ENCODE measurements at regions not wholly inside any gene's neighbourhood (a gene's known extent, or its start where the extent isn't known, plus 50 kb on each side); places are given as distances from the start of the nearest gene placed in this dataset.
"Not testable (repeated sequence)": the region's sequence is repeated elsewhere in the genome, so short reads cannot be mapped to it uniquely, and the experiment has no call there.

DNA sequence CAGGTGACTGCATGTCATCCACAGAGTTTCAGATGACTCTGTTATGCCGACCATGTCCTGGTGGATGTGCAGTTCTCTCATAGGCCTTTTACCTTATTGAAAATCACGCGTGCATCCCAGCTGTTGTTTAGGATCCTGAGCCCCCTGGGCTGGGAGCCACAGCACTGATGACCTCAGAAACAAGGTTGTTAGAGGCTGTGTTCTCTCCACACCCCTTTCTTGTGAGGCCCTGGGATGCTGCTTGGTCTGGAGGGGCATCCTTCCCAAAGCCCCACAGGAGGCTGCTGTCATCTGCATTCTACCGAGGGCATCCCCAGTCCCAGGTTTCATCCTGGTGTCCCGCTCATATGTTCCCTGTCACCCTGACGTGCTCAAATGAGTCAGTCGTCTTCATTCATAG lies 76.5 kb upstream of the IRX4 start:
- TF ChIP-seq, protein P1, sequence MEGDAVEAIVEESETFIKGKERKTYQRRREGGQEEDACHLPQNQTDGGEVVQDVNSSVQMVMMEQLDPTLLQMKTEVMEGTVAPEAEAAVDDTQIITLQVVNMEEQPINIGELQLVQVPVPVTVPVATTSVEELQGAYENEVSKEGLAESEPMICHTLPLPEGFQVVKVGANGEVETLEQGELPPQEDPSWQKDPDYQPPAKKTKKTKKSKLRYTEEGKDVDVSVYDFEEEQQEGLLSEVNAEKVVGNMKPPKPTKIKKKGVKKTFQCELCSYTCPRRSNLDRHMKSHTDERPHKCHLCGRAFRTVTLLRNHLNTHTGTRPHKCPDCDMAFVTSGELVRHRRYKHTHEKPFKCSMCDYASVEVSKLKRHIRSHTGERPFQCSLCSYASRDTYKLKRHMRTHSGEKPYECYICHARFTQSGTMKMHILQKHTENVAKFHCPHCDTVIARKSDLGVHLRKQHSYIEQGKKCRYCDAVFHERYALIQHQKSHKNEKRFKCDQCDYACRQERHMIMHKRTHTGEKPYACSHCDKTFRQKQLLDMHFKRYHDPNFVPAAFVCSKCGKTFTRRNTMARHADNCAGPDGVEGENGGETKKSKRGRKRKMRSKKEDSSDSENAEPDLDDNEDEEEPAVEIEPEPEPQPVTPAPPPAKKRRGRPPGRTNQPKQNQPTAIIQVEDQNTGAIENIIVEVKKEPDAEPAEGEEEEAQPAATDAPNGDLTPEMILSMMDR (IDR thresholded peaks at IDR 0.05; ENCODE audit: unreplicated experiment) = no peak
- Mint-ChIP-seq H3K36me3 (no peaks in the 10 kb centered on the region), H3K27ac (no peak overlapping the region), H3K4me1 (no peaks in the 10 kb centered on the region), H3K27me3 (ENCODE audit: low read depth) (peaks cover 39% of the 10 kb centered on the region), H3K9me3 (peaks cover 5% of the 10 kb centered on the region), H3K4me3 (no peak overlapping the region)
- DNase-seq (ENCODE audit: low spot score in 2 of 2, unreplicated experiment in 2 of 2) = no peak

DNA sequence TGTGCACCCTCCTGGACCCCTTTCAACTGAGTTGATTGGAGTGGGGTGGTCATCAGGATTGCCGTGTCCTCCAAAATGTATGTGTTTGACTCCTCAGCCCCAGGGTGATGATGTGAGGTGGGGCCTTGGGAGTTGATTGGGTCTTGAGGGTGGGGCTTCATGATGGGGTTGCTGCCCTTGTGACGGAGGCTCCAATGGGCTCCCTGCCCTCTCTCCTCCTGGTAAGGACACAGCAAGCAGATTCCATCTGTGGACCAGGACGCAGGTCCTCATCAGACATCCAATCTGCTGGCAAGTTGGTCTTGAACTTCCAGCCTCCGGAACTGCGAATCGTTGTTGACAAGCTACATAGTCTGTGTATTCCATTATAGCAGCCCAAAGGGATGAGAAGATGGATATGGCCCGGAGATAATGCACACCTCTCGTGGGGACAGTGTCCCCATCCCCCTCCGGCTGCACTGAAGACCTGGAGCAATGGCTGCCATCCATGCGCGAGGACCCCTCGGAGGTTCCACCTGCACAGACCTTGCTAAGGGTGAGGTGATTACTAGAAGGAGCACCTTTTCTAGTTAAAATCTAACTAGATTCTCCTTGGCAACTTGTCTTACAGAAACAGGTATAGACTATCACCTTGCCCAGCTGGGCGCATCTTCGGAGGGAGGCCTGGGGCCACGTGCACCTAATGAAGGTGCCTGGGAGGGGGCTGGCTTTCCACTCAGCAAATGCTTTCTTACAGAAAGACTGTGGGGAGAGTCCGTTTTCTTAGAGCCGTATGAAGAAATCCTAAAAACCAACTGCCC lies 75.7 kb upstream of the IRX4 start:
- H3K9me3 Mint-ChIP-seq = peaks cover 5% of the 10 kb centered on the region
- H3K27me3 Mint-ChIP-seq (ENCODE audit: low read depth) = peaks cover 40% of the 10 kb centered on the region
- no peaks in the 10 kb centered on the region for H3K4me1 Mint-ChIP-seq
- DNase-seq (ENCODE audit: low spot score in 2 of 2, unreplicated experiment in 2 of 2) = no peak
- H3K4me3 Mint-ChIP-seq = no peak overlapping the region
- TF ChIP-seq, protein P1 (IDR thresholded peaks at IDR 0.05; ENCODE audit: unreplicated experiment) = no peak
- H3K36me3 Mint-ChIP-seq = no peaks in the 10 kb centered on the region
- no peak overlapping the region for H3K27ac Mint-ChIP-seq

DNA sequence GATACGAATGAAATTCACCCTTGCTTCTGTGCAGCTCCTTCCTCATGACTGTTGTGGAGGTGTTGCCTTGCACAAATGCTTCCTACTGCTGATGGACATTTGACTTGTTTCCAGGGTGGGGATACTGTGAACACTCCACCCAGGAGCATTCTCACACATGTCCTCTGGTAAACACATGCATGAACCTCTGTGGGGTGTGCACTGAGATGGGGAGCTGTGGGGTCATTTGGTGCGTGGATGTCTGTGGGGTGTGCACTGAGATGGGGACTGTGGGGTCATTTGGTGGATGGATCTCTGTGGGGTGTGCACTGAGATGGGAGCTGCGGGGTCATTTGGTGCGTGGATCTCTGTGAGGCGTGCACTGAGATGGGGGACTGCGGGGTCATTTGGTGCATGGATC lies 72.9 kb upstream of the IRX4 start:
- no peaks in the 10 kb centered on the region for H3K36me3 Mint-ChIP-seq
- peaks cover 63% of the 10 kb centered on the region for H3K27me3 Mint-ChIP-seq (ENCODE audit: low read depth)
- H3K27ac Mint-ChIP-seq = no peak overlapping the region

DNA sequence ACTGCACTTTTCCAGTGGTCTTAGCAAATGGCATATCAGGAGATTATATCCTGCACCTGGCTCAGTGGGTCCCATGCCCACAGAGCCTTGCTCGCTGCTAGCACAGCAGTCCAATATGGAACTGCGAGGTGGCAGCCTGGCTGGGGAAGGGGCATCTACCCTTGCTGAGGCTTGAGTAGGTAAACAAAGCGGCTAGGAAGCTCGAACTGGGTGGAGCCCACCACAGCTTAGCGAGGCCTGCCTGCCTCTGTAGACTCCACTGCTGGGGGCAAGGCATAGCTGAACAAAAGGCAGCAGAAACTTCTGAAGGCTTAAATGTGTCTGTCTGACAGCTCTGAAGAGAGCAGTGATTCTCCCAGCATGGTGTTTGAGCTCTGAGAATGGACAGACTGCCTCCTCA lies 71.0 kb upstream of the IRX4 start:
- not testable (repeated sequence) for H3K36me3 Mint-ChIP-seq; H3K9me3 Mint-ChIP-seq; DNase-seq (ENCODE audit: low spot score in 2 of 2, unreplicated experiment in 2 of 2); H3K4me3 Mint-ChIP-seq; H3K27ac Mint-ChIP-seq; H3K4me1 Mint-ChIP-seq
- H3K27me3 Mint-ChIP-seq (ENCODE audit: low read depth) = peaks cover 70% of the 10 kb centered on the region

More for the DNA sequence above, 72.9 kb upstream of the IRX4 start:
- TF ChIP-seq, protein P1 (IDR thresholded peaks at IDR 0.05; ENCODE audit: unreplicated experiment) = no peak
- Mint-ChIP-seq H3K4me1 (peaks cover 2% of the 10 kb centered on the region), H3K9me3 (peaks cover 5% of the 10 kb centered on the region), H3K4me3 (no peak overlapping the region)
- DNase-seq (ENCODE audit: low spot score in 2 of 2, unreplicated experiment in 2 of 2) = no peak

DNA sequence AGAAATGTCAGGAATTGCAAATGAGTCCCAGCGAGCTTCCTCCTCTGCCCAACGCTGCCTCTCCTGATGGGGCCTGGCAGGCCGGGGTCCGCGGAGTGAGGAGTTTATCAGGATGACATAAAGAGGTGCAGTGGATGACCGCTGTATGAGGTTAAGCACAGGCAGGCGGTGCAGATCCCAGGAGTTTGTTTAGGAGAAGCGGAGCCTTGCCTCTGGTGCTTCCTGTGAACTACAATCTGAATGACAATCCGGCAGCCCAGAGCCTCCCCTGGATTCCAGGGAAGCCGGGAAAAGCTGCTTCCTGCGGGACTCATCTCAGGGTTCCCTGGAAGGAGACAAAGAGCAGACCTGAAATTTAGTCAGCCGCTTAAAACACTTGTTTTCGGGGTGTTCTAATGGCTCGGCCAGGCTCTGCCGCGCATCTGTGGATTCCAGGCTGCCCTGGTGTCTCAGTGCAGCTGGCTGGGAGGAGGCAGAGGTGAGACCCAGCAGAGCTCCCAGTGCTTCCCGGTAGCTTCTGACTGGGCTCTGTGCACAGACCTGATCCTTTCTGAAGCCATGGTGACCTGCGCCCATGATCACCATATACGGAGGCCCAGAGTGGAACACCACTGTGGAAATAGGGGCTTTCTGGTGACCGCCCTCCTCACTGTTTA lies 69.8 kb upstream of the IRX4 start:
- DNase-seq (ENCODE audit: low spot score in 2 of 2, unreplicated experiment in 2 of 2) = no peak
- peaks cover 2% of the 10 kb centered on the region for H3K4me1 Mint-ChIP-seq
- TF ChIP-seq, protein P1 (IDR thresholded peaks at IDR 0.05; ENCODE audit: unreplicated experiment) = no peak
- H3K27ac Mint-ChIP-seq = no peak overlapping the region
- H3K27me3 Mint-ChIP-seq (ENCODE audit: low read depth) = peaks cover 73% of the 10 kb centered on the region
- no peak overlapping the region for H3K4me3 Mint-ChIP-seq
- no peaks in the 10 kb centered on the region for H3K36me3 Mint-ChIP-seq
- peaks cover 5% of the 10 kb centered on the region for H3K9me3 Mint-ChIP-seq

DNA sequence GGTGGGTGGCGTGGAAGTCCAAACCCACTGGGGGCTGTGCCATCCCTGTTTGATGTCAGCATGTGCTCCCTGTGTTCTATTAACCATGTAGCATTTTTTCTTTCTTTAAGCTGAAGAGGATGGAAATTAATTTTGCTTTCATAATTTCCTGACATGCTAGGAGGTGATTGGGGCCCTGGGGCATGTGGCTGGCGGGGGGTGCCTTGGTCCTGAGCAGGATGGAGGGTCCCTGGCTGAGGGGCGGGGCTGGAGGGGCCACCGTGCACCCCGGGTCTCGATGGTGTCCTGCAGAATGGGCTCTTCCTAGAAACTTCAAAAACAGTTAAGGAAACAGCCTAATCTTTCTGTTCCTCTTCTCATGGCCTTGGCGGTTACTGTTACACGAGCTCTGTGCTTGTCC lies 69.3 kb upstream of the IRX4 start:
- Mint-ChIP-seq H3K4me3 (no peak overlapping the region), H3K36me3 (no peaks in the 10 kb centered on the region), H3K27me3 (ENCODE audit: low read depth) (peaks cover 71% of the 10 kb centered on the region), H3K27ac (no peak overlapping the region), H3K4me1 (peaks cover 2% of the 10 kb centered on the region), H3K9me3 (peaks cover 5% of the 10 kb centered on the region)
- no peak for DNase-seq (ENCODE audit: low spot score in 2 of 2, unreplicated experiment in 2 of 2)
- TF ChIP-seq, protein P1 (IDR thresholded peaks at IDR 0.05; ENCODE audit: unreplicated experiment) = no peak
